A549 (cell line): ENCODE measurements at regions not wholly inside any gene's neighbourhood (a gene's known extent, or its start where the extent isn't known, plus 50 kb on each side); places are given as distances from the start of the nearest gene placed in this dataset.

ENCODE experiments used
- ATAC-seq, 2 experiments: fragments of 200-7000 bp in 1 of 2; fragments of >200 bp in 1 of 2; cut with Nextera tagmentation in 1 of 2; cut with Tn5 transposase in 1 of 2; 3 replicates each; pipeline versions ENCODE4 v1.8.0 to v1.9.1; 2018 to 2020; ENCODE audit warnings: mild to moderate bottlenecking in 1 of 2, moderate library complexity in 1 of 2
- CTCF ChIA-PET: fragments of 300-600 bp; sonication (Branson Sonifier 250); formaldehyde crosslinking; extraction: SDS; loops from one replicate; lab custom pipeline; 2021; ENCODE audit warnings: antibody characterized with exemption, inconsistent platforms; lab: Yijun Ruan, JAX
- POLR2A ChIA-PET: fragments of 350-600 bp; formaldehyde crosslinking; extraction: SDS; loops from one replicate; lab custom pipeline; 2021; ENCODE audit warnings: antibody characterized with exemption, inconsistent platforms; lab: Yijun Ruan, JAX
- DNase-seq, 2 experiments: peaks; one replicate each; pipeline versions ENCODE4 v3.0.0 to v3.0.0-alpha.2; 2011 to 2016; ENCODE audit warnings: low read depth in 1 of 2, low spot score in 1 of 2
- FAIRE-seq: peaks from 2 replicates; lab custom pipeline; 2011; peaks lifted over from hg19 to GRCh38; lab: Jason Lieb, UNC
- H3K27ac ChIP-seq, 2 experiments: fragments of >200 bp; sonication (Bioruptor Twin); formaldehyde crosslinking; 3 replicates each; pipeline ENCODE4 v1.5.1; 2016 to 2017
- H3K4me1 ChIP-seq: fragments of >200 bp; sonication (Bioruptor Twin); formaldehyde crosslinking; 3 replicates; pipeline ENCODE4 v1.6.1; 2016
- H3K4me2 ChIP-seq: fragments of >200 bp; sonication (Bioruptor Twin); formaldehyde crosslinking; 3 replicates; pipeline ENCODE4 v1.6.1; 2016
- H3K4me3 ChIP-seq: fragments of >200 bp; sonication (Bioruptor Twin); formaldehyde crosslinking; 3 replicates; pipeline ENCODE4 v1.5.1; 2016
- H3K9me3 ChIP-seq: fragments of >200 bp; sonication (Bioruptor Twin); formaldehyde crosslinking; 3 replicates; pipeline ENCODE4 v1.6.1; 2016
- ATOH8 ChIP-seq: fragments of 250-450 bp; sonication (Bioruptor Pico); IDR thresholded peaks from 2 replicates; pipeline ENCODE4 v1.5.0; 2020; ENCODE audit warnings: low read depth, mild to moderate bottlenecking, moderate library complexity
- CBX2 ChIP-seq: fragments of 200-600 bp; sonication (generic); IDR thresholded peaks from 2 replicates; pipeline ENCODE4 v1.6.1; 2016; ENCODE audit warnings: low read depth, mild to moderate bottlenecking, borderline replicate concordance
- CTCF ChIP-seq: fragments of >200 bp; sonication (Bioruptor Twin); formaldehyde crosslinking; IDR thresholded peaks from 3 replicates; pipeline ENCODE4 v1.5.1; 2016
- E2F6 ChIP-seq: IDR thresholded peaks from 2 replicates; pipeline ENCODE4 v1.6.1; 2012; ENCODE audit warnings: low read depth, borderline replicate concordance
- EHF ChIP-seq: fragments of 250-450 bp; sonication (Bioruptor Pico); IDR thresholded peaks from 2 replicates; pipeline ENCODE4 v1.5.0; 2020; ENCODE audit warnings: mild to moderate bottlenecking
- EHMT2 ChIP-seq: fragments of 200-600 bp; sonication (generic); IDR thresholded peaks from 2 replicates; pipeline ENCODE4 v1.6.1; 2016; ENCODE audit warnings: antibody characterized with exemption, low read depth, mild to moderate bottlenecking, moderate library complexity
- ELK1 ChIP-seq: fragments of 150-350 bp; IDR thresholded peaks from 2 replicates; pipeline ENCODE4 v1.6.1; 2014; ENCODE audit warnings: low read depth, mild to moderate bottlenecking, low read length
- GATA3 ChIP-seq: IDR thresholded peaks from 2 replicates; pipeline ENCODE4 v1.6.1; 2012; ENCODE audit warnings: borderline replicate concordance
- HES2 ChIP-seq: fragments of >200 bp; sonication (Bioruptor Twin); formaldehyde crosslinking; IDR thresholded peaks from 2 replicates; pipeline ENCODE4 v1.6.1; 2016
- HOXA7 ChIP-seq: fragments of 250-450 bp; sonication (Bioruptor Pico); IDR thresholded peaks from 2 replicates; pipeline ENCODE4 v1.5.0; 2020; ENCODE audit warnings: mild to moderate bottlenecking, moderate library complexity
- HOXB5 ChIP-seq: fragments of 250-450 bp; sonication (Bioruptor Pico); IDR thresholded peaks from 2 replicates; pipeline ENCODE4 v1.5.0; 2020; ENCODE audit warnings: mild to moderate bottlenecking, moderate library complexity
- JUN ChIP-seq, 2 experiments: fragments of >200 bp; sonication (Bioruptor Twin); formaldehyde crosslinking; IDR thresholded peaks; 2 replicates in 1 of 2; 3 replicates in 1 of 2; pipeline ENCODE4 v1.6.1; 2016 to 2017
- KDM1A ChIP-seq: fragments of 200-600 bp; sonication (generic); IDR thresholded peaks from 2 replicates; pipeline ENCODE4 v1.6.1; 2016; ENCODE audit warnings: low read depth, mild to moderate bottlenecking
- MAX ChIP-seq: IDR thresholded peaks from 2 replicates; pipeline ENCODE4 v1.6.1; 2012
- MYC ChIP-seq: IDR thresholded peaks from 2 replicates; pipeline ENCODE4 v1.6.1; 2012; ENCODE audit warnings: mild to moderate bottlenecking, inconsistent platforms, low read length, improper control_type of control experiment, borderline replicate concordance
- PBX3 ChIP-seq: IDR thresholded peaks from 2 replicates; pipeline ENCODE4 v1.6.1; 2012
- POLR2A ChIP-seq: IDR thresholded peaks from 2 replicates; pipeline ENCODE4 v1.6.1; 2012; ENCODE audit warnings: mild to moderate bottlenecking, low read length
- RAD21 ChIP-seq, 2 experiments: fragments of >200 bp in 1 of 2; sonication (Bioruptor Twin) in 1 of 2; formaldehyde crosslinking in 1 of 2; IDR thresholded peaks in 1 of 2; conservative IDR thresholded peaks in 1 of 2; 2 replicates in 1 of 2; 3 replicates in 1 of 2; pipeline ENCODE4 v1.6.1; 2012 to 2018; ENCODE audit warnings: inconsistent platforms in 1 of 2
- REST ChIP-seq: fragments of 200-600 bp; sonication (generic); IDR thresholded peaks from 2 replicates; pipeline ENCODE4 v1.6.1; 2016; ENCODE audit warnings: antibody characterized with exemption, mild to moderate bottlenecking, moderate library complexity
- RNF2 ChIP-seq: fragments of 200-600 bp; sonication (generic); IDR thresholded peaks from 2 replicates; pipeline ENCODE4 v1.6.1; 2016; ENCODE audit warnings: low read depth, mild to moderate bottlenecking, antibody characterized with exemption, moderate library complexity, borderline replicate concordance
- SMC3 ChIP-seq: fragments of >200 bp; sonication (Bioruptor Twin); formaldehyde crosslinking; IDR thresholded peaks from 3 replicates; pipeline ENCODE4 v1.6.1; 2018; ENCODE audit warnings: inconsistent platforms
- SREBF2 ChIP-seq: fragments of 450-650 bp; IDR thresholded peaks from 2 replicates; pipeline ENCODE4 v1.6.1; 2014; ENCODE audit warnings: mild to moderate bottlenecking, moderate library complexity
- TFCP2L1 ChIP-seq: fragments of 250-450 bp; sonication (Bioruptor Pico); IDR thresholded peaks from 2 replicates; pipeline ENCODE4 v1.5.0; 2021; ENCODE audit warnings: mild to moderate bottlenecking
- ZC3H11A ChIP-seq: fragments of 450-650 bp; IDR thresholded peaks from 2 replicates; pipeline ENCODE4 v1.6.1; 2014; ENCODE audit warnings: antibody characterized with exemption, mild to moderate bottlenecking
- ZNF302 ChIP-seq: fragments of 250-450 bp; sonication (Bioruptor Pico); IDR thresholded peaks from 2 replicates; pipeline ENCODE4 v1.9.0; 2021; ENCODE audit warnings: inconsistent platforms, mild to moderate bottlenecking, moderate library complexity
- WGBS: methylation state at CpG from one replicate; pipeline ENCODE4 v1.1.6; 2017; ENCODE audit errors: missing lambda C conversion rate; 5-methylcytosine and 5-hydroxymethylcytosine counted together

GRCh38 chr3:140752499-140752898 is 74.6 kb downstream of the TRIM42 start:
- POLR2A ChIA-PET: no interaction called here
- Histone ChIP-seq H3K27ac (no peak overlapping the region), H3K4me1 (no peaks in the 10 kb centered on the region), H3K9me3 (no peaks in the 10 kb centered on the region), H3K4me3 (no peak overlapping the region), H3K4me2 (no peak overlapping the region)
- TF ChIP-seq HOXB5: no peak
- no peak for TF ChIP-seq ZNF302 (CRISPR knock-in tag)
- no peak for TF ChIP-seq CBX2
- TF ChIP-seq EHF (CRISPR knock-in tag): no peak
- no peak for TF ChIP-seq ATOH8 (CRISPR knock-in tag)
- no peak for TF ChIP-seq POLR2A
- no peak for TF ChIP-seq MAX
- no peak for TF ChIP-seq SMC3
- no peak for TF ChIP-seq SREBF2
- no peak for TF ChIP-seq KDM1A
- TF ChIP-seq ZC3H11A: no peak
- TF ChIP-seq MYC: no peak
- no peak for TF ChIP-seq RAD21 (conservative IDR thresholded peaks at IDR 0.05 in 1 of 2, IDR thresholded peaks at IDR 0.05 in 1 of 2)
- CTCF ChIA-PET: interaction anchor here (0.5 kb wide), 1 partner anchor 742 kb away, joined by 3 read pairs; no protein-coding TSS in a partner anchor
- FAIRE-seq (no peak), ATAC-seq (no peak), DNase-seq (no peak)
- WGBS: 0% methylated on average over 2 of the region's 2 CpGs

GRCh38 chr3:140753865-140754754 is 76.2 kb downstream of the TRIM42 start:
- Histone ChIP-seq H3K4me2 (no peak overlapping the region), H3K27ac (no peak overlapping the region), H3K4me3 (no peak overlapping the region), H3K9me3 (no peaks in the 10 kb centered on the region), H3K4me1 (no peaks in the 10 kb centered on the region)
- POLR2A ChIA-PET: no interaction called here
- 6% methylated on average over 4 of the region's 4 CpGs for WGBS
- TF ChIP-seq ELK1: no peak
- TF ChIP-seq HOXA7 (CRISPR knock-in tag): no peak
- TF ChIP-seq EHMT2: no peak
- no peak for TF ChIP-seq CTCF
- TF ChIP-seq HES2: no peak
- no peak for TF ChIP-seq MYC
- TF ChIP-seq RNF2: no peak
- TF ChIP-seq GATA3: no peak
- TF ChIP-seq REST: no peak
- no peak for TF ChIP-seq PBX3
- TF ChIP-seq JUN (IDR thresholded peaks at IDR 0.05): no peak
- no peak for TF ChIP-seq E2F6
- no peak for TF ChIP-seq TFCP2L1
- no peak for FAIRE-seq
- DNase-seq: no peak
- CTCF ChIA-PET: no interaction called here
- ATAC-seq: no peak
